ENCODE measurements at regions not wholly inside any gene's neighbourhood (a gene's known extent, or its start where the extent isn't known, plus 50 kb on each side); places are given as distances from the start of the nearest gene placed in this dataset.

DNA sequence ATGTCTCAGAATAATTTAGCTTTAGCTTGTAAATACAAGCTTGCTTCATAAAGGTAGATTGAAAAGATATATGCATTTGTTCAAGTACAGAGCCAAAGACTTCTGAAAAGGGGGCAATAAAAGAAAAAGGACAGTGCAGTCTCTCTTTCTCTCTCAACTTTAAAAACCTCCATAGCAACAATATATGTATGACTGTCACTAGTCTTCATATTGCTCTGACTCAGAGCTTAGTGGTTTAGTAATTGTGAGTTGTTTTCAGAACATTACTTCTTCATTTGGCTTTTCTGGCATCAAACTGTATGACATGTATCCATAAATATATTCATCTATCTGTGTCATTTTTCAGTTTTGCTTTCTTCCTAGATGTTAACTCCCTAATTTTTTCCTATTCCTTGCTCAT lies 194.6 kb upstream of the KIF2A start:
- no peak for TF ChIP-seq EP300 (IDR thresholded peaks at IDR 0.05)
- TF ChIP-seq, protein P1, sequence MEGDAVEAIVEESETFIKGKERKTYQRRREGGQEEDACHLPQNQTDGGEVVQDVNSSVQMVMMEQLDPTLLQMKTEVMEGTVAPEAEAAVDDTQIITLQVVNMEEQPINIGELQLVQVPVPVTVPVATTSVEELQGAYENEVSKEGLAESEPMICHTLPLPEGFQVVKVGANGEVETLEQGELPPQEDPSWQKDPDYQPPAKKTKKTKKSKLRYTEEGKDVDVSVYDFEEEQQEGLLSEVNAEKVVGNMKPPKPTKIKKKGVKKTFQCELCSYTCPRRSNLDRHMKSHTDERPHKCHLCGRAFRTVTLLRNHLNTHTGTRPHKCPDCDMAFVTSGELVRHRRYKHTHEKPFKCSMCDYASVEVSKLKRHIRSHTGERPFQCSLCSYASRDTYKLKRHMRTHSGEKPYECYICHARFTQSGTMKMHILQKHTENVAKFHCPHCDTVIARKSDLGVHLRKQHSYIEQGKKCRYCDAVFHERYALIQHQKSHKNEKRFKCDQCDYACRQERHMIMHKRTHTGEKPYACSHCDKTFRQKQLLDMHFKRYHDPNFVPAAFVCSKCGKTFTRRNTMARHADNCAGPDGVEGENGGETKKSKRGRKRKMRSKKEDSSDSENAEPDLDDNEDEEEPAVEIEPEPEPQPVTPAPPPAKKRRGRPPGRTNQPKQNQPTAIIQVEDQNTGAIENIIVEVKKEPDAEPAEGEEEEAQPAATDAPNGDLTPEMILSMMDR (IDR thresholded peaks at IDR 0.05): no peak
- no peak for TF ChIP-seq POLR2AphosphoS5 (IDR thresholded peaks at IDR 0.05)
- no peak for TF ChIP-seq POLR2A (IDR thresholded peaks at IDR 0.05)

Data from sigmoid colon (tissue), 4 donors.